GM13976 (cell line): ENCODE measurements at regions not wholly inside any gene's neighbourhood (a gene's known extent, or its start where the extent isn't known, plus 50 kb on each side); places are given as distances from the start of the nearest gene placed in this dataset.

ENCODE experiments used
- DNase-seq: peaks from one replicate; pipeline ENCODE4 v3.0.0; 2012; ENCODE audit warnings: low spot score
- CTCF ChIP-seq: IDR thresholded peaks from 2 replicates; pipeline ENCODE4 v1.5.1; 2012; ENCODE audit warnings: borderline replicate concordance, mild to moderate bottlenecking; ENCODE audit not compliant: insufficient read depth; ENCODE audit errors: extremely low read depth, missing control alignments, control extremely low read depth
- in situ Hi-C: fragments of 300-500 bp; cut with MboI; formaldehyde crosslinking; loops from one replicate; pipeline ENCODE4 v1.12.0; 2022; ENCODE audit warnings: low sequenced_read_pairs, mixed read lengths, inconsistent platforms; ENCODE audit not compliant: unreplicated experiment

DNA sequence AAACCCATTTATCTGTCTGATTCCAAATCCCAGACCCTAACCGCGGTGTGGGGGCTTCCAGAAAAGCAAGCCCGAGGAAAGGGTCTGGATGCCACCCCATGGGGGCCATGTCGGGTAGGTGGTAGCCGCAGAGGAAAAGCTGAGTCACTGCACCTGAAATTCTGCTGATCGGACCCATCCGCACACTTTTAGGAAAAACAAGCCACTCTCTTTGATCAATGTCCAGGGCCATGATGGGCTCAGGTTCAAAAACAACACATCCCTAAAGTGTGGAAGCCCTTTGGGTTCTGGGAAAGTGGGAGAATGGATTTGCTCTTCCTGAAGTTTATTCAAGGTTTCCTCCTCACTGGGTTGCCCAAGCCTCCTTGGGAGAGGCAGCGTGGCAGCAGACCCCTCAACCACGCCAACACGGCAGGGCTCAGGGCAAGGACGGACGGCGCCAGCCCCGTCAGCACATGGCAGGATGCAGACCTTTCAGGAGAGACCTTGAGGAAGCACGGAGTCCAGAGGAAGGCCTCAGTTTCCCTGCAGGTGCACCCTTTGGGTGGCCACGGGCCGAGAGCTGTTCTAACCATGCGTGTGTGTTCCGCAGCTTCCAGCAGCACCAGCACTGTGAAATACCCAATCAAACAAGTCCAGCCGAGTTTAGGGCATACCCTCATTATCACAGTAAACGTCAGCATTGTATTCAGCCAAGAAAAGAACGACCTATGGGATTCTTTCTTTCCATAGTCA lies 367.0 kb downstream of the FOXL1 start:
- no peak for DNase-seq
- in situ Hi-C loops = no loop called here
- no peak for TF ChIP-seq CTCF

DNA sequence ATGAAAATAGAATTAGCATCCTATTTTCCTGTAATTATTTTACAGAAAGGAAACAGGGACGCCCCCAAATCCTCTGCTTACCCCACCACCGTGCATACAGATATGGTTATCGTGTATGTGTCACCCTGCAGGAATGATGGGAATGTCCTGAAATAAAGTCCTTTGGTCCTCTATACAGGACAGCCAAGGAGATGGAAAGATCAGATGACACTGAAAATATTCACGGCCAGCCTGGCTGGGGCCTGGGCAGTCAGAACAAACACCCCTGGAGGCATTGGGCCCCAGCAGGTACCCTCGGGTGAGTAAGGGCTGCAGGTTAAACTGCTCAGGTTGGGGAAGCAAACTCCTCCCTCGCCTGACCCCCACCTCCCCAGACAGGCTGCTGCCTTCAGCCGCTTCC lies 368.0 kb downstream of the FOXL1 start:
- no peak for TF ChIP-seq CTCF
- no peak for DNase-seq
- in situ Hi-C loops = no loop called here

GRCh38 chr16:86946981-86947380 lies 368.6 kb downstream of the FOXL1 start:
- in situ Hi-C loops = no loop called here
- no peak for DNase-seq
- TF ChIP-seq CTCF = no peak

DNA sequence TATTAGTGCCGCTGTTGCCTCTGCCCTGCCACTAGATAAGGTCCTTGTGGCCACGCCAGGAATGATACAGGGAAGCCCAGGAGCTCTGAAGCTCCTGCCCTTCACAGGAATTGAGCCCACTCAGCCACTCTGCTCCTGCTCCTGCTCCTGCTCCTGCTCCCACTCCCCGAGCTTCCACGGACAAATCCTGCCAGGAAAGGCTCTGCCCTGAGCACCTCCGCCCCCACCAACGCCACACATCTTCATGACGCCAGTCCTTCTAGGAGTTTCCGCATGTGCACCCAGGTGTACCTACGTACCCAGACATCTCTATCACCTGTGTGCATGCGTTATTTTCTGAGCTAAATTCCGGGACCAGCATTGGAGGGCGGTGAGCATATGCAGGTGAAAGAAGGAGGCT lies 369.1 kb downstream of the C16orf95 start:
- TF ChIP-seq CTCF = no peak
- in situ Hi-C loops = no loop called here
- no peak for DNase-seq

- DNase-seq = no peak
- in situ Hi-C loops = no loop called here
- TF ChIP-seq CTCF = no peak
Observed at GRCh38 chr16:86949116-86949515, 368.1 kb downstream of the C16orf95 start.

GRCh38 chr16:86949630-86950029 lies 367.6 kb downstream of the C16orf95 start:
- TF ChIP-seq CTCF = no peak
- DNase-seq = no peak
- in situ Hi-C loops = no loop called here
